Smooth muscle cell (in vitro differentiated cells): ENCODE measurements at regions not wholly inside any gene's neighbourhood (a gene's known extent, or its start where the extent isn't known, plus 50 kb on each side); places are given as distances from the start of the nearest gene placed in this dataset.

Source experiments
- DNase-seq: peaks from one replicate; lab custom pipeline; 2025; ENCODE audit not compliant: unreplicated experiment; lab: John Stamatoyannopoulos, UW
- H2AFZ ChIP-seq: fragments of 200-600 bp; sonication (generic); 2 replicates; pipeline ENCODE4 v1.6.0; 2016; ENCODE audit warnings: antibody characterized with exemption, low read depth, mild to moderate bottlenecking
- H3F3A ChIP-seq: fragments of 200-600 bp; sonication (generic); 2 replicates; pipeline ENCODE4 v1.6.0; 2017; ENCODE audit warnings: antibody characterized with exemption, low read depth
- H3K27ac ChIP-seq: fragments of 200-600 bp; sonication (generic); 2 replicates; pipeline ENCODE4 v1.5.1; 2016; ENCODE audit warnings: low read depth, mild to moderate bottlenecking
- H3K27me3 ChIP-seq: fragments of 200-600 bp; sonication (generic); 2 replicates; pipeline ENCODE4 v1.6.1; 2016; ENCODE audit warnings: low read depth, mild to moderate bottlenecking
- H3K36me3 ChIP-seq: fragments of 200-600 bp; sonication (generic); 2 replicates; pipeline ENCODE4 v1.5.1; 2016; ENCODE audit warnings: low read depth
- H3K4me1 ChIP-seq: fragments of 200-600 bp; sonication (generic); 2 replicates; pipeline ENCODE4 v1.5.1; 2016; ENCODE audit warnings: low read depth
- H3K4me2 ChIP-seq: fragments of 200-600 bp; sonication (generic); 2 replicates; pipeline ENCODE4 v1.6.0; 2016; ENCODE audit warnings: mild to moderate bottlenecking
- H3K4me3 ChIP-seq: fragments of 200-600 bp; sonication (generic); 2 replicates; pipeline ENCODE4 v1.5.1; 2016; ENCODE audit warnings: mild to moderate bottlenecking
- H3K79me2 ChIP-seq: fragments of 200-600 bp; sonication (generic); 2 replicates; pipeline ENCODE4 v1.6.0; 2016; ENCODE audit warnings: low read depth, mild to moderate bottlenecking
- H3K9ac ChIP-seq: fragments of 200-600 bp; sonication (generic); 2 replicates; pipeline ENCODE4 v1.6.0; 2016; ENCODE audit warnings: low read depth
- H3K9me3 ChIP-seq: fragments of 200-600 bp; sonication (generic); replicated peaks from 2 replicates; pipeline ENCODE4 v1.5.1; 2016; ENCODE audit warnings: low read depth
- H4K20me1 ChIP-seq: fragments of 200-600 bp; sonication (generic); 2 replicates; pipeline ENCODE4 v1.6.0; 2016; ENCODE audit warnings: low read depth
- CTCF ChIP-seq: fragments of 200-600 bp; sonication (generic); IDR thresholded peaks from 2 replicates; pipeline ENCODE4 v1.5.1; 2017; ENCODE audit warnings: borderline replicate concordance, mild to moderate bottlenecking, antibody characterized with exemption; ENCODE audit not compliant: insufficient read depth, poor library complexity, severe bottlenecking
- WGBS: methylation state at CpG from one replicate; pipeline ENCODE4 v1.1.7; 2016; ENCODE audit warnings: low lambda C conversion rate; 5-methylcytosine and 5-hydroxymethylcytosine counted together

- Histone ChIP-seq H4K20me1 (no peaks in the 10 kb centered on the region), H3K9me3 (no peaks in the 10 kb centered on the region), H3K4me1 (no peaks in the 10 kb centered on the region), H3K4me2 (no peak overlapping the region), H3F3A (no peaks in the 10 kb centered on the region), H3K27me3 (no peaks in the 10 kb centered on the region), H2AFZ (no peak overlapping the region), H3K79me2 (no peaks in the 10 kb centered on the region), H3K27ac (no peak overlapping the region), H3K9ac (no peak overlapping the region), H3K36me3 (no peaks in the 10 kb centered on the region), H3K4me3 (no peak overlapping the region)
- no peak for DNase-seq
- TF ChIP-seq CTCF, result no peak
- 67% methylated on average over 4 of the region's 4 CpGs for WGBS
These were observed 323.0 kb upstream of the BOD1L1 start for GRCh38 chr4:13950491-13950890.

- Histone ChIP-seq H3K27ac (no peak overlapping the region), H3K4me3 (no peak overlapping the region), H3K4me2 (no peak overlapping the region), H3F3A (no peaks in the 10 kb centered on the region), H3K4me1 (no peaks in the 10 kb centered on the region), H4K20me1 (no peaks in the 10 kb centered on the region), H3K36me3 (no peaks in the 10 kb centered on the region), H3K9ac (no peak overlapping the region), H2AFZ (no peak overlapping the region), H3K9me3 (no peaks in the 10 kb centered on the region), H3K79me2 (no peaks in the 10 kb centered on the region), H3K27me3 (no peaks in the 10 kb centered on the region)
- 66% methylated on average over 6 of the region's 6 CpGs for WGBS
- no peak for DNase-seq
- no peak for TF ChIP-seq CTCF
These were observed 325.6 kb upstream of the BOD1L1 start for GRCh38 chr4:13953083-13953482.

GRCh38 chr4:13955551-13955950, 328.0 kb upstream of the BOD1L1 start:
- no peak overlapping the region for H3K4me2 ChIP-seq
- H3K9ac ChIP-seq, result no peak overlapping the region
- no peak for DNase-seq
- H3F3A ChIP-seq, result no peaks in the 10 kb centered on the region
- no peak overlapping the region for H2AFZ ChIP-seq
- H3K9me3 ChIP-seq, result no peaks in the 10 kb centered on the region
- H4K20me1 ChIP-seq, result no peaks in the 10 kb centered on the region
- no peaks in the 10 kb centered on the region for H3K36me3 ChIP-seq
- H3K27me3 ChIP-seq, result no peaks in the 10 kb centered on the region
- no peak overlapping the region for H3K27ac ChIP-seq
- H3K4me1 ChIP-seq, result no peaks in the 10 kb centered on the region
- 94% methylated on average over 7 of the region's 7 CpGs for WGBS
- no peak overlapping the region for H3K4me3 ChIP-seq
- no peaks in the 10 kb centered on the region for H3K79me2 ChIP-seq
- no peak for TF ChIP-seq CTCF

GRCh38 chr4:13956947-13957346, 329.4 kb upstream of the BOD1L1 start:
- no peaks in the 10 kb centered on the region for H3K4me1 ChIP-seq
- H3K27me3 ChIP-seq, result no peaks in the 10 kb centered on the region
- no peak overlapping the region for H3K27ac ChIP-seq
- no peaks in the 10 kb centered on the region for H3K79me2 ChIP-seq
- WGBS, result 94% methylated on average over 2 of the region's 2 CpGs
- H3K9ac ChIP-seq, result no peak overlapping the region
- no peaks in the 10 kb centered on the region for H3F3A ChIP-seq
- no peaks in the 10 kb centered on the region for H4K20me1 ChIP-seq
- H2AFZ ChIP-seq, result no peak overlapping the region
- no peak for TF ChIP-seq CTCF
- no peak for DNase-seq
- no peaks in the 10 kb centered on the region for H3K36me3 ChIP-seq
- no peak overlapping the region for H3K4me2 ChIP-seq
- no peaks in the 10 kb centered on the region for H3K9me3 ChIP-seq
- H3K4me3 ChIP-seq, result no peak overlapping the region
